Iris pigment epithelial cell (primary cell): ENCODE measurements at regions not wholly inside any gene's neighbourhood (a gene's known extent, or its start where the extent isn't known, plus 50 kb on each side); places are given as distances from the start of the nearest gene placed in this dataset.

Source experiments
- DNase-seq: peaks from one replicate; pipeline ENCODE4 v3.0.0-alpha.2; 2011; ENCODE audit warnings: low read depth

- peak; percentile 84 for DNase-seq
Observed at GRCh38 chr11:19595840-19596751, 116.5 kb upstream of the NAV2 start.

GRCh38 chr11:19595499-19595839 is 117.2 kb upstream of the NAV2 start:
- no peak for DNase-seq

GRCh38 chr11:19594326-19594725 is 118.3 kb upstream of the NAV2 start:
- DNase-seq, result no peak

GRCh38 chr11:19592842-19593241 is 119.8 kb upstream of the NAV2 start:
- DNase-seq, result no peak

- DNase-seq, result no peak
Observed at GRCh38 chr11:19589567-19590260, 122.9 kb upstream of the NAV2 start.

GRCh38 chr11:19587979-19588378 is 124.7 kb upstream of the NAV2 start:
- no peak for DNase-seq

- no peak for DNase-seq
Observed at GRCh38 chr11:19580646-19581045, 132.0 kb upstream of the NAV2 start.

- DNase-seq, result no peak
Observed at GRCh38 chr11:19579957-19580356, 132.7 kb upstream of the NAV2 start.

- DNase-seq, result no peak
Observed at GRCh38 chr11:19578871-19579270, 133.8 kb upstream of the NAV2 start.

GRCh38 chr11:19577976-19578619 is 134.5 kb upstream of the NAV2 start:
- peak; percentile 45 for DNase-seq

- peak; percentile 28 for DNase-seq
Observed at GRCh38 chr11:19577391-19577975, 135.2 kb upstream of the NAV2 start.

GRCh38 chr11:19576903-19577302 is 135.7 kb upstream of the NAV2 start:
- DNase-seq, result no peak

- peak; percentile 49 for DNase-seq
Observed at GRCh38 chr11:19576054-19576453, 136.6 kb upstream of the NAV2 start.

GRCh38 chr11:19574916-19575315 is 137.7 kb upstream of the NAV2 start:
- DNase-seq, result no peak

GRCh38 chr11:19573666-19574065 is 139.0 kb upstream of the NAV2 start:
- no peak for DNase-seq

GRCh38 chr11:19571906-19572305 is 140.7 kb upstream of the NAV2 start:
- DNase-seq, result no peak

GRCh38 chr11:19570889-19571288 is 141.7 kb upstream of the NAV2 start:
- no peak for DNase-seq

GRCh38 chr11:19567996-19568395 is 144.6 kb upstream of the NAV2 start:
- DNase-seq, result no peak

- no peak for DNase-seq
Observed at GRCh38 chr11:19566583-19567379, 145.9 kb upstream of the NAV2 start.

GRCh38 chr11:19565639-19566038 is 147.0 kb upstream of the NAV2 start:
- DNase-seq, result no peak

- DNase-seq, result no peak
Observed at GRCh38 chr11:19562156-19562555, 150.5 kb upstream of the NAV2 start.

GRCh38 chr11:19561011-19561410 is 151.6 kb upstream of the NAV2 start:
- peak; percentile 63 for DNase-seq
